ENCODE measurements at regions not wholly inside any gene's neighbourhood (a gene's known extent, or its start where the extent isn't known, plus 50 kb on each side); places are given as distances from the start of the nearest gene placed in this dataset.

GRCh38 chr11:16598032-16598431 lies 140.4 kb upstream of the C11orf58 start:
- TF ChIP-seq, protein P1, sequence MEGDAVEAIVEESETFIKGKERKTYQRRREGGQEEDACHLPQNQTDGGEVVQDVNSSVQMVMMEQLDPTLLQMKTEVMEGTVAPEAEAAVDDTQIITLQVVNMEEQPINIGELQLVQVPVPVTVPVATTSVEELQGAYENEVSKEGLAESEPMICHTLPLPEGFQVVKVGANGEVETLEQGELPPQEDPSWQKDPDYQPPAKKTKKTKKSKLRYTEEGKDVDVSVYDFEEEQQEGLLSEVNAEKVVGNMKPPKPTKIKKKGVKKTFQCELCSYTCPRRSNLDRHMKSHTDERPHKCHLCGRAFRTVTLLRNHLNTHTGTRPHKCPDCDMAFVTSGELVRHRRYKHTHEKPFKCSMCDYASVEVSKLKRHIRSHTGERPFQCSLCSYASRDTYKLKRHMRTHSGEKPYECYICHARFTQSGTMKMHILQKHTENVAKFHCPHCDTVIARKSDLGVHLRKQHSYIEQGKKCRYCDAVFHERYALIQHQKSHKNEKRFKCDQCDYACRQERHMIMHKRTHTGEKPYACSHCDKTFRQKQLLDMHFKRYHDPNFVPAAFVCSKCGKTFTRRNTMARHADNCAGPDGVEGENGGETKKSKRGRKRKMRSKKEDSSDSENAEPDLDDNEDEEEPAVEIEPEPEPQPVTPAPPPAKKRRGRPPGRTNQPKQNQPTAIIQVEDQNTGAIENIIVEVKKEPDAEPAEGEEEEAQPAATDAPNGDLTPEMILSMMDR (IDR thresholded peaks at IDR 0.05; ENCODE audit: insufficient read depth, low read depth, low read length) = no peak
- TF ChIP-seq EZH2 (IDR thresholded peaks at IDR 0.05; ENCODE audit: insufficient read depth, low read length) = no peak

All from astrocyte (in vitro differentiated cells and primary cell).